Esophagus (tissue), 2 donors: ENCODE measurements at regions not wholly inside any gene's neighbourhood (a gene's known extent, or its start where the extent isn't known, plus 50 kb on each side); places are given as distances from the start of the nearest gene placed in this dataset.

ENCODE experiments used
- H3K27ac ChIP-seq, 2 donors: one replicate each; pipeline ENCODE4 v1.5.1; 2013; ENCODE audit warnings: low read depth in 2 of 2, mild to moderate bottlenecking in 2 of 2, inconsistent platforms in 1 of 2, low read length in 1 of 2, moderate library complexity in 1 of 2
- H3K27me3 ChIP-seq, 2 donors: one replicate each; pipeline ENCODE4 v1.6.1; 2013; ENCODE audit warnings: low read length in 2 of 2, control low read depth in 1 of 2, mild to moderate bottlenecking in 1 of 2; ENCODE audit not compliant: insufficient read depth in 2 of 2, control insufficient read depth in 1 of 2
- H3K36me3 ChIP-seq, 2 donors: one replicate each; pipeline ENCODE4 v1.6.1; 2013; ENCODE audit warnings: low read length in 1 of 2; ENCODE audit not compliant: control insufficient read depth in 2 of 2, insufficient read depth in 2 of 2
- H3K4me1 ChIP-seq, 2 donors: one replicate each; pipeline ENCODE4 v1.6.1; 2013; ENCODE audit warnings: low read length in 1 of 2; ENCODE audit not compliant: control insufficient read depth in 2 of 2, insufficient read depth in 2 of 2
- H3K4me3 ChIP-seq, 2 donors: one replicate each; pipeline ENCODE4 v1.5.1; 2013; ENCODE audit warnings: low read length in 2 of 2, mild to moderate bottlenecking in 2 of 2, low read depth in 1 of 2, moderate library complexity in 1 of 2
- H3K9me3 ChIP-seq, 2 donors: one replicate each; pipeline ENCODE4 v1.6.1; 2013; ENCODE audit warnings: mild to moderate bottlenecking in 2 of 2, low read depth in 1 of 2, low read length in 1 of 2, moderate library complexity in 1 of 2; ENCODE audit not compliant: control insufficient read depth in 2 of 2, insufficient read depth in 1 of 2
- WGBS, 2 donors: extraction: QIAGEN DNeasy Blood & Tissue Kit; methylation state at CpG; one replicate each; pipeline ENCODE4 v1.1.7; 2013; 5-methylcytosine and 5-hydroxymethylcytosine counted together
- donor health status: healthy with polysubstance abuse.
- donor health status: Bipolar disorder and iron deficiency.

DNA sequence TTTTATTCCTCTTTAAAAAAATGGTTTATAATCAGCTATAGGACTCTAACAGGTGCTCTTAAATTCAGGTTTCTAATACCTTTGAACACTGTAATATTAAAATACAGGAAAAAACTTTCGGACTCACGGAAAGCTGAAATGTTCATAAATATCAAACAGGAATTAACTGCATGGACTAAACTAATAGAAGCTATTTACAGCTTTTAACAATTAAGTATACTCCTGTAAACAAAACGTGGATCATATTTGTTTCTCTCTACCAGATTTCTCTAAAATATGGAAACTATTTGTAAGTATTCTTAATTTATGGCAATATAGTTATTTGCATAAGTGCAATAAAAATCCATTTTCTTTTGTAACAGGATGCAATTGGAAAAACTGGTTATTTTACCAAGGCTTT, 108.9 kb upstream of the RESF1 start:
- peaks cover 3% of the 10 kb centered on the region in 2 donors for H3K9me3 ChIP-seq
- no peaks in the 10 kb centered on the region for H3K36me3 ChIP-seq
- H3K4me3 ChIP-seq, result no peak overlapping the region
- no peaks in the 10 kb centered on the region for H3K4me1 ChIP-seq
- 60 to 73% methylated on average over 3 of the region's 3 CpGs for WGBS, 2 donors
- no peak overlapping the region for H3K27ac ChIP-seq
- H3K27me3 ChIP-seq, result no peaks in the 10 kb centered on the region

DNA sequence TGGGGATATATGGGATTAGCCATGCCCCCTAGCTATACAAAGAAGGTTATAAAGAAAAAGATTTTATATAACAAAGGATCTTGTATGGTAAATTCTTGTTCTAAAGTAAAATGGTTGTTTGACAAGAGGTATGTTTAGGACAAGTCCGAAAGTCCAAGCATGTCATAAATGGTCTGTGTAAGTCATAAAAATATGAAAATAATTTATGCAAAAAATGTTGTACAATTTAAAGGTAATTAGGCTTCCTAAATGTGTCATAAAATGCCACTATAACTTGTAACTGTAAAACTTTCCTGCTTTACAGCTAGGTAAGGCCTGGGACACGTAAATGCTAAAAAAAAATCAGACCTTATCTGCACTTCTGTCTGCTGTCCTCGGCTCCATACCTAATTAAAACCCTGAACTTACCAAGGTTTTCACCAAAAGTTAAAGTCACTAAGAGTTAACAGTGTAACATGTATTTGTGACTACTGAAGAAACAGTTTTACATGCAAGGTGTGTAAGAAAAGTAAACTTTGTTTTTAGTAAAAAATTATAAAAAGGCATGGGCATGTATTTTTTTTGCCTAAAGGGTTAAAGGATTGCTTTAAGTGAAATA, 110.0 kb upstream of the RESF1 start:
- Histone ChIP-seq H3K27me3 (no peaks in the 10 kb centered on the region), H3K36me3 (no peaks in the 10 kb centered on the region), H3K9me3 (peaks cover 3% of the 10 kb centered on the region in 2 donors), H3K4me1 (no peaks in the 10 kb centered on the region), H3K4me3 (no peak overlapping the region), H3K27ac (no peak overlapping the region)
- WGBS, 2 donors, result 64 to 71% methylated on average over 3 of the region's 3 CpGs

DNA sequence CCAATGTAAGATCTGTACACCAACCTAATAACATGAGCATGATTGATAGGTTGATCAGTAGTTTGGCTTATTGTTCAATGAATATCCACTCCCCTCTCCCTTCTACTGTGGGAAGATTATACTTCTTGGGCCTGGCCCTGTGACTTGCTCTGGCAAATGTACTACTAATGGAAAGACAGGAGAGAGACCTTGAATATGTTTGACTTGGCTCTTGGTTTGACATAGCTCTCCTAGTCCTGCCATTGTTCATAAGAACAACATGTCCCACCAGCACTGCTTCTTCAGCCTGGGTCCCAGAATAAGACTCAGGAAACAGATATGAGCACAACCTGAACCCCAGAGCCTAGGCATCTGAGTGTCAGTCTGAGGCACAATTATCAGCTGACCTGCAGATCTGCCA, 112.8 kb upstream of the RESF1 start:
- Histone ChIP-seq H3K9me3 (peaks cover 3% of the 10 kb centered on the region in 2 donors), H3K36me3 (no peaks in the 10 kb centered on the region), H3K4me1 (no peaks in the 10 kb centered on the region), H3K27me3 (no peaks in the 10 kb centered on the region), H3K27ac (no peak overlapping the region), H3K4me3 (no peak overlapping the region)

DNA sequence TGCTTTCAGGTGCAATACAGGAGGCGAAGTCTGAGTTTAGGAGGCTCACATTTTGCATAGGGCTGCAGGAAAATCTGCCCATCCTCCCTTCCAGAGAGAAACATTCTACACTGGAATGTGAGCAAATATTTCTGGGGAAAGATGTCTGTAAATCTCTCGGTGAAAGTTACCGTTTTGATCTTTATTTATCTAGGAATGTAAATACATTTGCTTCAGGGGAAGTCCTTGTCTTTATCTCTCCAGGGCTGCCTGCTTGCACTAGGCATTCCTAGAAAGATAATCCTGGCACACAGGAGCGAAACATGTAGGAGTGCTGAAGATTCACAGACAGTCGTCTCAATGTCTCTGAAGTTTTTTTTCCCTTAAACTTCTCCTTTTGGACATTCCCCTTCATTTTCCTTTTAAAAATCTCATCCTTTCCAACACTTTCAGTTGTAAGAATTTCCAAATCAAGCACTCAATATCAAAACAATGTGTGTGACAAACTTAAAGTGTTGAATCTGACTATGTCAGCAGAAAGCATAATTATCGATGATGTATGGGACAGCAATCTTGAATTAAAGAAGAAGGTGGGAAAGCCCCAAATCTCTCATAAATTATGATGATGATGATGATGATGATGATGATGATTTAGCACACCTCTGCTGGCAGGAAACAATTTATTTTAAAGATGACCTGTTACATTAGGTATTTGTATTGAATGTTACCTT, 113.4 kb upstream of the RESF1 start:
- Histone ChIP-seq H3K27me3 (no peaks in the 10 kb centered on the region), H3K27ac (no peak overlapping the region), H3K9me3 (peaks cover 3% of the 10 kb centered on the region in 2 donors), H3K4me3 (no peak overlapping the region), H3K4me1 (no peaks in the 10 kb centered on the region), H3K36me3 (no peaks in the 10 kb centered on the region)
- 64 to 71% methylated on average over 6 of the region's 6 CpGs for WGBS, 2 donors

DNA sequence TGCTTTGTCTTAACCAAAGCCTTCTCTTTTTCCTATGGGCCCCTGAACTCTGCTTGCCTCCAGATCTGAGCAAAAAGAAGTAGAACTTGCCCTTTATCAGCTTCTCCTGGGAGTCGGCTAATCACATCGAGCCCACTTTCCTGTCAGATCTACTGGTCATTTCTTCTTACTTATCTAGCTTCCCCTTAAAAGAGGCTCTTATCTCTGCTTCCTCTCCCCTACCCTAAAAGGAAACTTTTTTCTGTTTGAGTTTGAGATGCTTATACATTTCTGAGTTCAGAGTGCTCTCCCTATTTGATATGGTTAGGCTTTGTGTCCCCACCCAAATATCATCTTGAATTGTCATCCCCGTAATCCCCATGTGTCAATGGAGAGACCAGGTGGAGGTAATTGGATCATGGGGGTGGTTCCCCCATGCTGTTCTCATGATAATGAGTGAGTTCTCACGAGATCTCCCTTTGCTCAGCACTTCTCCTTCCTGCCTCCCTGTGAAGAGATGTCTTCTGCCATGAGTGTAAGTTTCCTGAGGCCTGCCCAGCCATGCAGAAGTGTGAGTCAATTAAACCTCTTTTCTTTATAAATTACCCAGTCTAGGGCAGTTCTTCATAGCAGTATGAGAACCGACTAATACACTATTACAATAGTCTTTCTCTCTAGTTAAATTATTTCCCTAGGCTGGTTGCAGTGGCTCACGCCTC, 114.7 kb upstream of the AMN1 start:
- Histone ChIP-seq H3K9me3 (no peaks in the 10 kb centered on the region), H3K27ac (no peak overlapping the region), H3K4me3 (no peak overlapping the region), H3K36me3 (no peaks in the 10 kb centered on the region), H3K27me3 (no peaks in the 10 kb centered on the region), H3K4me1 (no peaks in the 10 kb centered on the region)
- WGBS, 2 donors, result 80 to 83% methylated on average over 6 of the region's 6 CpGs

DNA sequence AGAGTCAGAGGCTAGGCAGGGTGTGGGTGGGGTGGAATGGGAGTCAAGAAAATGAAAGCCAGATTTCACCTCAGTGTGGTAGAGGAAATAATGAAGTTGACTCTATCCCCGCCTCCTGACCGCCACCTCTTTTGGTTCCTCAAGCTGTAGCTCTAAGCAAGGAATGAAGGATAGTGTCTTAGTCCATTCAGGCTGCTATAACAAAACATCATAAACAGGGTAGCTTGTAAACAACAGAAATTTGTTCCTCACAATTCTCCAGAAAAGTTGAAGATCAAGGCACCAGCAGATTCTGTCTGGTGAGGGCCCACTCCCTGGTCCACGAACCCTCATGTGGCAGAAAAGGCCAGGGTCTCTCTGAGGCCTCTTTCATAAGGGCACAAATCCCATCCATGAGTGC, 109.1 kb upstream of the AMN1 start:
- Histone ChIP-seq H3K27me3 (no peaks in the 10 kb centered on the region), H3K4me3 (no peak overlapping the region), H3K27ac (no peak overlapping the region), H3K4me1 (no peaks in the 10 kb centered on the region), H3K36me3 (no peaks in the 10 kb centered on the region), H3K9me3 (peaks cover 0 to 4% of the 10 kb centered on the region in 2 donors)
- WGBS, 2 donors, result 91 to 92% methylated on average over 3 of the region's 3 CpGs

DNA sequence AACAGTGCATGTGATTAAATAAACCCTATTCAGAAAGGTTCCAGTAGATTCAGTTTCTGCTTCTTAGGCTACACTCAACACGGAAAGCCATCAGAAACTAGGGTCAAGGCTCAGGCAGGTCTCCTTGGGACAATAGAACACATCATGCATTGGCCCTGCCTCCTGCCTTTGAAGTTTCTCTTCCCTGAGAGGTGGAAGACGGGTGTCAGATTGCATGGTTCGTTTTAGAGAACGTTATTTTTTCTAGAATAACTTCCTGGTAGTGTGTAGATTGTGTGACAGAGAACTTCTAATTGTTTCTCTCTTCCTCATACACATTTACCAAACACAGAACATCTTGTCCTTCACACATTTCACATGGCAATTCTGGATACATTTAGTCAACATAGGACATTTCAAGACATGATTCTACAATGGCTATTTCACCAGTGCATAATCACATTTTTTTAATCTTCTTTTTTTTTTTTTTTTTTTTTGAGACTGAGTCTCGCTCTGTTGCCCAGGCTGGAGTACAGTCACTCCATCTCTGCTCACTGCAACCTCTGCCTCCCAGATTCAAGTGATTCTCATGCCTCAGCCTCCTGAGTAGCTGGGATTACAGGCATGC, 106.6 kb upstream of the AMN1 start:
- WGBS, 2 donors, result 61 to 64% methylated on average over 5 of the region's 5 CpGs
- Histone ChIP-seq H3K4me3 (no peak overlapping the region), H3K27ac (no peak overlapping the region), H3K4me1 (no peaks in the 10 kb centered on the region), H3K27me3 (no peaks in the 10 kb centered on the region), H3K9me3 (peaks cover 0 to 7% of the 10 kb centered on the region in 2 donors), H3K36me3 (no peaks in the 10 kb centered on the region)

DNA sequence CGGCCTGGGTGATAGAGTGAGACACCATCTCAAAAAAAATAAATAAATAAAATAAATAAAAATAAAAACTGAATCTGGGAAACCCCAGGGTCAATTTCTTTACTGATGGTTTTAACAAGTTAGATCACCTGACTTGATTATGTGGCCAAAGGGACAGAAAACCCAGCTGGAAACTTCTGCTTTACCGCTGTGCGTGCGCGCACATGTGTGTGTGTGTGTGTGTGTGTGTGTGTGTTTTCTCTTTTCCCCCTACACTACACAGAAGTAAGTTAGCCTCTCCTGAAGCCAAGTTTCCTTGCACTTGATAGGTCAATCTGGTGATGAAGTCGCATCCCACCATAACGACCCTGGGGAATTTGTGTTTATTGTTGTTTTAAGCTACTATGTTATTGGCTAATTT, 105.3 kb upstream of the AMN1 start:
- Histone ChIP-seq H3K9me3 (peaks cover 0 to 7% of the 10 kb centered on the region in 2 donors), H3K27ac (no peak overlapping the region), H3K4me3 (no peak overlapping the region), H3K36me3 (no peaks in the 10 kb centered on the region), H3K27me3 (no peaks in the 10 kb centered on the region), H3K4me1 (no peaks in the 10 kb centered on the region)
- 87 to 93% methylated on average over 7 of the region's 7 CpGs for WGBS, 2 donors

DNA sequence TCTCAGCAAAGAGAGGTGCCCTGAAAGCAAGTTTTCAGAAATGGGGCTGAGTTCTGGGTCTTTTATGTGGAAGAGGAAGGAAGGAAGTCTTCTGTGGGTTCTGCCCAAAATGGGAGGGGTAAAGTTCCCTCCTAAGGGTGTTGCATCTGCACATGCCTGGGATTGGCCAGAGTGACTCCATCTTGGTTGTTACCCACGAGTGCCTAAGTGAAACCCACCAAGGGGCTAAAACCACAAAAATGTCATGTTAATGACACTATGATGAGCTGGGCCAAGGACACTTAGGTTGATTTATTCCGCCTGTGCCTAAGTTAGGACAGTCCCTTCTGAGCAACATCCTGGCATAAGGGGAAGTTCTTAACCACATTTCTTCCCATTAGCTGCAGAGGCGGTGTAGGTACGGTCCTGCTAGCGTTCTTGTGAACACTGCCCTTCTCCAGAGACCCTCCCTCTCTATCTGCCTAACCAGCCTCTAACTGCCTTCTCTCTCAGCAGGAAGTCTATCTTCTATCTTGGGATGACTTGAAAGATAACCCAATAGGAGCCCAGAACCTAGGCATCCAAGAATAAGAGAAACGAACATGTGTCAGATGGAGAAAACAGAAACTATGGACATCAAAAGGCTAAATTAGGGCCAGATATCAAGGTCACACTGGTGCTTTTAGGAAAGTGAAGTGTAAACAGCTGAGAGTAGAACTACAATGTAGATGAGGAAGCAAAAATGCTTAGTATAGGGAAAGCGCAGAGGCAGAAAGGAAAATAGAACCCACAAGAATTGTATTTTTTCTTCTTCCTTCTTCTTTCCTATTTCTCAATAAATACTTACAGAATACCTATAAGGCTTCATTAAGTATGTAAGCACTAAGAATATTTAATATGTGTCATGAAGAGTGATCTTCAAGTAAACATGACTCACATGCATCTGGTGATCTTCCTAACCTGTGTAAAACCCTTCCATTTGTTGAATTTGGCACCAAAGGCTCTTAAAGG, 104.2 kb upstream of the AMN1 start:
- H3K27ac ChIP-seq, result no peak overlapping the region
- peaks cover 0 to 7% of the 10 kb centered on the region in 2 donors for H3K9me3 ChIP-seq
- H3K4me3 ChIP-seq, result no peak overlapping the region
- no peaks in the 10 kb centered on the region for H3K36me3 ChIP-seq
- H3K27me3 ChIP-seq, result no peaks in the 10 kb centered on the region
- no peaks in the 10 kb centered on the region for H3K4me1 ChIP-seq
- WGBS, 2 donors, result 75 to 76% methylated on average over 7 of the region's 7 CpGs
